Mammary epithelial cell (primary cell): ENCODE measurements at regions not wholly inside any gene's neighbourhood (a gene's known extent, or its start where the extent isn't known, plus 50 kb on each side); places are given as distances from the start of the nearest gene placed in this dataset.

Source experiments
- EZH2 ChIP-seq: IDR thresholded peaks from 2 replicates; pipeline ENCODE4 v1.6.1; 2012; ENCODE audit warnings: low read length, inconsistent platforms, borderline replicate concordance
- TF ChIP-seq, protein P1 (sequence below), 2 donors: IDR thresholded peaks in 1 of 2; conservative IDR thresholded peaks in 1 of 2; 2 replicates each; pipeline ENCODE4 v1.5.1; 2011 to 2012; ENCODE audit warnings: inconsistent platforms in 2 of 2, low read length in 2 of 2, mild to moderate bottlenecking in 2 of 2, control low read depth in 1 of 2, low read depth in 1 of 2; ENCODE audit not compliant: insufficient read depth in 1 of 2; ENCODE audit errors: extremely low read depth in 1 of 2

- TF ChIP-seq EZH2, result no peak
- TF ChIP-seq, protein P1, sequence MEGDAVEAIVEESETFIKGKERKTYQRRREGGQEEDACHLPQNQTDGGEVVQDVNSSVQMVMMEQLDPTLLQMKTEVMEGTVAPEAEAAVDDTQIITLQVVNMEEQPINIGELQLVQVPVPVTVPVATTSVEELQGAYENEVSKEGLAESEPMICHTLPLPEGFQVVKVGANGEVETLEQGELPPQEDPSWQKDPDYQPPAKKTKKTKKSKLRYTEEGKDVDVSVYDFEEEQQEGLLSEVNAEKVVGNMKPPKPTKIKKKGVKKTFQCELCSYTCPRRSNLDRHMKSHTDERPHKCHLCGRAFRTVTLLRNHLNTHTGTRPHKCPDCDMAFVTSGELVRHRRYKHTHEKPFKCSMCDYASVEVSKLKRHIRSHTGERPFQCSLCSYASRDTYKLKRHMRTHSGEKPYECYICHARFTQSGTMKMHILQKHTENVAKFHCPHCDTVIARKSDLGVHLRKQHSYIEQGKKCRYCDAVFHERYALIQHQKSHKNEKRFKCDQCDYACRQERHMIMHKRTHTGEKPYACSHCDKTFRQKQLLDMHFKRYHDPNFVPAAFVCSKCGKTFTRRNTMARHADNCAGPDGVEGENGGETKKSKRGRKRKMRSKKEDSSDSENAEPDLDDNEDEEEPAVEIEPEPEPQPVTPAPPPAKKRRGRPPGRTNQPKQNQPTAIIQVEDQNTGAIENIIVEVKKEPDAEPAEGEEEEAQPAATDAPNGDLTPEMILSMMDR (conservative IDR thresholded peaks at IDR 0.05 in 1 of 2, IDR thresholded peaks at IDR 0.05 in 1 of 2; ENCODE audit: extremely low read depth in 1 of 2, insufficient read depth in 1 of 2, low read depth in 1 of 2, low read length in 2 of 2), result no peak
These were observed 104.6 kb upstream of the COL3A1 start for GRCh38 chr2:188869550-188869949.
